ENCODE measurements at regions not wholly inside any gene's neighbourhood (a gene's known extent, or its start where the extent isn't known, plus 50 kb on each side); places are given as distances from the start of the nearest gene placed in this dataset.

- no peaks in the 10 kb centered on the region for H3K36me3 Mint-ChIP-seq (ENCODE audit: insufficient read depth, unreplicated experiment)
- no peaks in the 10 kb centered on the region for H3K4me1 Mint-ChIP-seq (ENCODE audit: low read depth, unreplicated experiment)
- H3K4me3 Mint-ChIP-seq (ENCODE audit: unreplicated experiment) = no peak overlapping the region
- H3K27ac Mint-ChIP-seq (ENCODE audit: unreplicated experiment) = no peak overlapping the region
- no peak for DNase-seq
- intact Hi-C loops (cut with micrococcal nuclease; ENCODE audit: unreplicated experiment) = no loop called here
- H3K36me3 ChIP-seq (ENCODE audit: control insufficient read depth, insufficient read depth, low read length) = no peaks in the 10 kb centered on the region
- no peaks in the 10 kb centered on the region for H3K27me3 ChIP-seq (replicated peaks; ENCODE audit: control insufficient read depth, insufficient read depth, low read length)
- no peaks in the 10 kb centered on the region for H3K4me1 ChIP-seq
- H3K9me3 ChIP-seq = no peaks in the 10 kb centered on the region
- no peak overlapping the region for H3K4me3 ChIP-seq (ENCODE audit: low read depth, low read length)
- no peaks in the 10 kb centered on the region for H3K9me3 Mint-ChIP-seq (ENCODE audit: unreplicated experiment)
- BruUV-seq (replicated peaks) = no TSS peak
- ChIA-PET CTCF (no interaction called here), POLR2A (no interaction called here)
- TF ChIP-seq CTCF (IDR thresholded peaks at IDR 0.05; ENCODE audit: insufficient read depth in 1 of 2, low read depth in 1 of 2, low read length in 1 of 2, severe bottlenecking in 1 of 2, unreplicated experiment in 1 of 2) = no peak
- peaks cover 12% of the 10 kb centered on the region for H3K27me3 Mint-ChIP-seq (ENCODE audit: insufficient read depth, unreplicated experiment)
Measured at GRCh38 chr10:43982250-43982649, 333.6 kb upstream of the ZNF32 start.

- no TSS peak for BruUV-seq (replicated peaks)
- Mint-ChIP-seq H3K4me3 (ENCODE audit: unreplicated experiment) (no peak overlapping the region), H3K36me3 (ENCODE audit: insufficient read depth, unreplicated experiment) (no peaks in the 10 kb centered on the region), H3K27ac (ENCODE audit: unreplicated experiment) (no peak overlapping the region), H3K27me3 (ENCODE audit: insufficient read depth, unreplicated experiment) (peaks cover 16% of the 10 kb centered on the region), H3K9me3 (ENCODE audit: unreplicated experiment) (no peaks in the 10 kb centered on the region), H3K4me1 (ENCODE audit: low read depth, unreplicated experiment) (no peaks in the 10 kb centered on the region)
- DNase-seq = no peak
- H3K4me1 ChIP-seq = no peaks in the 10 kb centered on the region
- POLR2A ChIA-PET = no interaction called here
- no peaks in the 10 kb centered on the region for H3K36me3 ChIP-seq (ENCODE audit: control insufficient read depth, insufficient read depth, low read length)
- intact Hi-C loops (cut with micrococcal nuclease; ENCODE audit: unreplicated experiment) = no loop called here
- CTCF ChIA-PET = no interaction called here
- H3K27me3 ChIP-seq (replicated peaks; ENCODE audit: control insufficient read depth, insufficient read depth, low read length) = no peaks in the 10 kb centered on the region
- no peak overlapping the region for H3K4me3 ChIP-seq (ENCODE audit: low read depth, low read length)
- H3K9me3 ChIP-seq = no peaks in the 10 kb centered on the region
- TF ChIP-seq CTCF (IDR thresholded peaks at IDR 0.05; ENCODE audit: insufficient read depth in 1 of 2, low read depth in 1 of 2, low read length in 1 of 2, severe bottlenecking in 1 of 2, unreplicated experiment in 1 of 2) = no peak
Measured at GRCh38 chr10:43981696-43982095, 333.0 kb upstream of the ZNF32 start.

GRCh38 chr10:43981232-43981631, 332.6 kb upstream of the ZNF32 start:
- Mint-ChIP-seq H3K36me3 (ENCODE audit: insufficient read depth, unreplicated experiment) (no peaks in the 10 kb centered on the region), H3K4me3 (ENCODE audit: unreplicated experiment) (no peak overlapping the region), H3K27ac (ENCODE audit: unreplicated experiment) (no peak overlapping the region), H3K27me3 (ENCODE audit: insufficient read depth, unreplicated experiment) (peaks cover 18% of the 10 kb centered on the region), H3K4me1 (ENCODE audit: low read depth, unreplicated experiment) (no peaks in the 10 kb centered on the region), H3K9me3 (ENCODE audit: unreplicated experiment) (no peaks in the 10 kb centered on the region)
- no peak overlapping the region for H3K4me3 ChIP-seq (ENCODE audit: low read depth, low read length)
- no peaks in the 10 kb centered on the region for H3K27me3 ChIP-seq (replicated peaks; ENCODE audit: control insufficient read depth, insufficient read depth, low read length)
- no peaks in the 10 kb centered on the region for H3K36me3 ChIP-seq (ENCODE audit: control insufficient read depth, insufficient read depth, low read length)
- no peak for TF ChIP-seq CTCF (IDR thresholded peaks at IDR 0.05; ENCODE audit: insufficient read depth in 1 of 2, low read depth in 1 of 2, low read length in 1 of 2, severe bottlenecking in 1 of 2, unreplicated experiment in 1 of 2)
- ChIA-PET POLR2A (no interaction called here), CTCF (no interaction called here)
- intact Hi-C loops (cut with micrococcal nuclease; ENCODE audit: unreplicated experiment) = no loop called here
- no peaks in the 10 kb centered on the region for H3K4me1 ChIP-seq
- BruUV-seq (replicated peaks) = no TSS peak
- DNase-seq = no peak
- no peaks in the 10 kb centered on the region for H3K9me3 ChIP-seq
